ENCODE measurements at regions not wholly inside any gene's neighbourhood (a gene's known extent, or its start where the extent isn't known, plus 50 kb on each side); places are given as distances from the start of the nearest gene placed in this dataset.

GRCh38 chr5:166617507-166617906 is 1673.9 kb upstream of the WWC1 start:
- TF ChIP-seq, protein P1, sequence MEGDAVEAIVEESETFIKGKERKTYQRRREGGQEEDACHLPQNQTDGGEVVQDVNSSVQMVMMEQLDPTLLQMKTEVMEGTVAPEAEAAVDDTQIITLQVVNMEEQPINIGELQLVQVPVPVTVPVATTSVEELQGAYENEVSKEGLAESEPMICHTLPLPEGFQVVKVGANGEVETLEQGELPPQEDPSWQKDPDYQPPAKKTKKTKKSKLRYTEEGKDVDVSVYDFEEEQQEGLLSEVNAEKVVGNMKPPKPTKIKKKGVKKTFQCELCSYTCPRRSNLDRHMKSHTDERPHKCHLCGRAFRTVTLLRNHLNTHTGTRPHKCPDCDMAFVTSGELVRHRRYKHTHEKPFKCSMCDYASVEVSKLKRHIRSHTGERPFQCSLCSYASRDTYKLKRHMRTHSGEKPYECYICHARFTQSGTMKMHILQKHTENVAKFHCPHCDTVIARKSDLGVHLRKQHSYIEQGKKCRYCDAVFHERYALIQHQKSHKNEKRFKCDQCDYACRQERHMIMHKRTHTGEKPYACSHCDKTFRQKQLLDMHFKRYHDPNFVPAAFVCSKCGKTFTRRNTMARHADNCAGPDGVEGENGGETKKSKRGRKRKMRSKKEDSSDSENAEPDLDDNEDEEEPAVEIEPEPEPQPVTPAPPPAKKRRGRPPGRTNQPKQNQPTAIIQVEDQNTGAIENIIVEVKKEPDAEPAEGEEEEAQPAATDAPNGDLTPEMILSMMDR (optimal IDR thresholded peaks at IDR 0.05 in 1 of 3, IDR thresholded peaks at IDR 0.05 in 1 of 3, conservative IDR thresholded peaks at IDR 0.05 in 1 of 3; ENCODE audit: extremely low read depth in 1 of 3, insufficient read depth in 2 of 3, low read length in 3 of 3) = no peak
- TF ChIP-seq EZH2 (IDR thresholded peaks at IDR 0.05; ENCODE audit: low read length) = no peak

Data from keratinocyte (primary cell).